Cardiac fibroblast (primary cell): ENCODE measurements at regions not wholly inside any gene's neighbourhood (a gene's known extent, or its start where the extent isn't known, plus 50 kb on each side); places are given as distances from the start of the nearest gene placed in this dataset.

ENCODE experiments used
- DNase-seq, 2 donors: peaks; one replicate each; pipeline versions ENCODE4 v3.0.0 to v3.0.0-alpha.2; 2010; ENCODE audit warnings: low read depth in 2 of 2
- H3K4me3 ChIP-seq, 2 donors: replicated peaks in 1 of 2; 1 replicate in 1 of 2; 2 replicates in 1 of 2; pipeline ENCODE4 v1.5.1; 2011; ENCODE audit warnings: low read depth in 2 of 2, low read length in 2 of 2, mild to moderate bottlenecking in 2 of 2, moderate library complexity in 1 of 2
- CTCF ChIP-seq: IDR thresholded peaks from one replicate; pipeline ENCODE4 v1.5.1; 2011; ENCODE audit warnings: low read depth, mild to moderate bottlenecking, low read length, inconsistent platforms

- TF ChIP-seq CTCF: no peak
- no peak overlapping the region for H3K4me3 ChIP-seq
- DNase-seq: peak; percentile 83 to 92
These were observed 76.2 kb upstream of the TNFSF11 start for GRCh38 chr13:42497798-42498197.

GRCh38 chr13:42498521-42498920 is 75.4 kb upstream of the TNFSF11 start:
- no peak for DNase-seq
- TF ChIP-seq CTCF: peak; percentile 20

More at GRCh38 chr13:42498521-42498920, 75.4 kb upstream of the TNFSF11 start:
- no peak overlapping the region for H3K4me3 ChIP-seq
